ENCODE measurements at regions not wholly inside any gene's neighbourhood (a gene's known extent, or its start where the extent isn't known, plus 50 kb on each side); places are given as distances from the start of the nearest gene placed in this dataset.
A peak's percentile ranks its signal among the peaks of the same experiment; 100 is the strongest.

- intact Hi-C loops (cut with DNase I): no loop called here
- no peaks in the 10 kb centered on the region for H3K4me1 ChIP-seq
- no peaks in the 10 kb centered on the region for H3K9me3 ChIP-seq
- no peak for ATAC-seq
- no peak for TF ChIP-seq POLR2A (IDR thresholded peaks at IDR 0.05)
- no peak for TF ChIP-seq CTCF (IDR thresholded peaks at IDR 0.05)
- peaks cover 0 to 6% (median 0%) of the 10 kb centered on the region in 9 donors for H3K27me3 ChIP-seq
- H3K27ac ChIP-seq: no peak overlapping the region
- no peak overlapping the region for H3K4me3 ChIP-seq
- DNase-seq: no peak
- WGBS, 4 donors: 96 to 97% (median 97%) methylated on average over 7 of the region's 7 CpGs
- H3K36me3 ChIP-seq: no peaks in the 10 kb centered on the region
Observed at GRCh38 chr21:41092312-41092711, 75.6 kb upstream of the BACE2 start.

- H3K9me3 ChIP-seq: peaks cover 0 to 5% (median 0%) of the 10 kb centered on the region in 12 donors
- no peaks in the 10 kb centered on the region for H3K36me3 ChIP-seq
- no peaks in the 10 kb centered on the region for H3K4me1 ChIP-seq
- 33 to 47% (median 39%) methylated on average over 6 of the region's 6 CpGs for WGBS, 4 donors
- intact Hi-C loops (cut with DNase I): no loop called here
- H3K27me3 ChIP-seq: no peaks in the 10 kb centered on the region
- ATAC-seq (peak in 3 of 4 donors; percentile 20 to 85 (median 38)), DNase-seq (no peak)
- H3K27ac ChIP-seq: no peak overlapping the region
- no peak for TF ChIP-seq POLR2A (IDR thresholded peaks at IDR 0.05)
- TF ChIP-seq CTCF (IDR thresholded peaks at IDR 0.05): no peak
- H3K4me3 ChIP-seq: no peak overlapping the region
Observed at GRCh38 chr21:41095983-41096382, 72.0 kb upstream of the BACE2 start.

- intact Hi-C loops (cut with DNase I): no loop called here
- DNase-seq (no peak), ATAC-seq (no peak)
- 80 to 95% (median 93%) methylated on average over 1 of the region's 1 CpG for WGBS, 4 donors
- H3K9me3 ChIP-seq: peaks cover 0 to 5% (median 0%) of the 10 kb centered on the region in 12 donors
- H3K27ac ChIP-seq: no peak overlapping the region
- no peaks in the 10 kb centered on the region for H3K27me3 ChIP-seq
- no peaks in the 10 kb centered on the region for H3K36me3 ChIP-seq
- H3K4me1 ChIP-seq: no peaks in the 10 kb centered on the region
- no peak overlapping the region for H3K4me3 ChIP-seq
- TF ChIP-seq POLR2A (IDR thresholded peaks at IDR 0.05): no peak
- no peak for TF ChIP-seq CTCF (IDR thresholded peaks at IDR 0.05)
Observed at GRCh38 chr21:41098076-41098475, 69.9 kb upstream of the BACE2 start.

- ATAC-seq (no peak), DNase-seq (no peak)
- Histone ChIP-seq H3K27ac (no peak overlapping the region), H3K36me3 (no peaks in the 10 kb centered on the region), H3K4me3 (no peak overlapping the region), H3K27me3 (no peaks in the 10 kb centered on the region), H3K4me1 (no peaks in the 10 kb centered on the region), H3K9me3 (peaks cover 0 to 5% (median 0%) of the 10 kb centered on the region in 12 donors)
- TF ChIP-seq POLR2A (IDR thresholded peaks at IDR 0.05): no peak
- TF ChIP-seq CTCF (IDR thresholded peaks at IDR 0.05): no peak
- intact Hi-C loops (cut with DNase I): no loop called here
- 28 to 94% (median 67%) methylated on average over 2 of the region's 2 CpGs for WGBS, 4 donors
Observed at GRCh38 chr21:41098481-41099042, 69.4 kb upstream of the BACE2 start.
